Panc1 (cell line): ENCODE measurements at regions not wholly inside any gene's neighbourhood (a gene's known extent, or its start where the extent isn't known, plus 50 kb on each side); places are given as distances from the start of the nearest gene placed in this dataset.

Experiments
- ATAC-seq: fragments of 200-7000 bp; cut with Tn5 transposase; 2 replicates; pipeline ENCODE4 v1.9.1; 2020; ENCODE audit warnings: mild to moderate bottlenecking, moderate library complexity
- BruUV-seq: library from RNA; stranded (reverse); fragments of 400-500 nt; replicated peaks from 2 replicates; lab custom pipeline; 2021; lab: Mats Ljungman, UMichigan
- CTCF ChIA-PET: fragments of 300-600 bp; sonication (Branson Sonifier 250); formaldehyde crosslinking; loops from one replicate; lab custom pipeline; 2022; ENCODE audit warnings: antibody characterized with exemption; lab: Charles Lee
- POLR2A ChIA-PET: fragments of 300-600 bp; sonication (Branson Sonifier 250); formaldehyde crosslinking; loops from one replicate; lab custom pipeline; 2022; ENCODE audit warnings: antibody characterized with exemption; lab: Charles Lee
- DNase-seq: peaks from one replicate; pipeline ENCODE4 v3.0.0-alpha.2; 2010; ENCODE audit warnings: low read depth, low spot score
- H3K27ac ChIP-seq: 2 replicates; pipeline ENCODE4 v1.5.1; 2011; ENCODE audit warnings: mild to moderate bottlenecking, low read length, inconsistent platforms
- H3K27me3 ChIP-seq: fragments of 200-500 bp; sonication (Bioruptor generic); 2 replicates; pipeline ENCODE4 v1.6.0; 2014; ENCODE audit warnings: low read length, inconsistent platforms; ENCODE audit not compliant: control insufficient read depth, insufficient read depth
- H3K36me3 ChIP-seq: fragments of 200-500 bp; sonication (Bioruptor generic); 2 replicates; pipeline ENCODE4 v1.5.1; 2014; ENCODE audit warnings: inconsistent platforms, mild to moderate bottlenecking, low read length, moderate library complexity; ENCODE audit not compliant: control insufficient read depth, insufficient read depth
- H3K4me1 ChIP-seq: 2 replicates; pipeline ENCODE4 v1.5.1; 2011; ENCODE audit warnings: inconsistent platforms, mild to moderate bottlenecking, low read length, moderate library complexity; ENCODE audit not compliant: control insufficient read depth, insufficient read depth
- H3K4me3 ChIP-seq, 2 experiments: 2 replicates each; pipeline ENCODE4 v1.5.1; 2011 to 2012; ENCODE audit warnings: low read depth in 2 of 2, low read length in 2 of 2, mild to moderate bottlenecking in 2 of 2, inconsistent platforms in 1 of 2, moderate library complexity in 1 of 2
- H3K9me3 ChIP-seq: fragments of 200-500 bp; sonication (Bioruptor generic); 2 replicates; pipeline ENCODE4 v1.5.1; 2014; ENCODE audit warnings: low read depth, mild to moderate bottlenecking, inconsistent platforms, low read length, moderate library complexity; ENCODE audit not compliant: control insufficient read depth, insufficient read depth
- CTCF ChIP-seq: fragments of 450-650 bp; IDR thresholded peaks from 2 replicates; pipeline ENCODE4 v1.5.1; 2017; ENCODE audit warnings: mild to moderate bottlenecking
- POLR2AphosphoS5 ChIP-seq: IDR thresholded peaks from 2 replicates; pipeline ENCODE4 v1.6.1; 2012; ENCODE audit warnings: mild to moderate bottlenecking, low read depth, low read length, moderate library complexity
- REST ChIP-seq, 2 experiments: IDR thresholded peaks; 2 replicates each; pipeline ENCODE4 v1.6.1; 2011 to 2012; ENCODE audit warnings: low read depth in 2 of 2, control low read depth in 1 of 2, low read length in 1 of 2, mild to moderate bottlenecking in 1 of 2, moderate library complexity in 1 of 2; ENCODE audit not compliant: insufficient read depth in 1 of 2
- SIN3A ChIP-seq: IDR thresholded peaks from 2 replicates; pipeline ENCODE4 v1.6.1; 2012; ENCODE audit warnings: low read depth, mild to moderate bottlenecking, low read length, moderate library complexity, borderline replicate concordance; ENCODE audit not compliant: insufficient read depth
- TCF7L2 ChIP-seq: IDR thresholded peaks from 2 replicates; pipeline ENCODE4 v1.6.1; 2011; ENCODE audit warnings: mild to moderate bottlenecking, low read depth, low read length, inconsistent platforms
- in situ Hi-C: cut with HindIII; loops from 2 replicates; pipeline ENCODE4 v1.10.0; 2016; ENCODE audit warnings: low sequenced_read_pairs, low pct_unique_long_range_greater_than_20kb
- intact Hi-C: fragments of 100-400 bp; cut with micrococcal nuclease; formaldehyde crosslinking; loops from one replicate; pipeline ENCODE4 v1.10.0; 2022; ENCODE audit not compliant: unreplicated experiment

GRCh38 chr18:73136134-73136533, 268.3 kb upstream of the NETO1 start:
- H3K4me3 ChIP-seq = no peak overlapping the region
- ChIA-PET POLR2A (no interaction called here), CTCF (no interaction called here)
- H3K27ac ChIP-seq = no peak overlapping the region
- H3K27me3 ChIP-seq = no peaks in the 10 kb centered on the region
- H3K4me1 ChIP-seq = no peaks in the 10 kb centered on the region
- in situ Hi-C loops = no loop called here
- no peak for ATAC-seq
- no peaks in the 10 kb centered on the region for H3K9me3 ChIP-seq
- no peak for DNase-seq
- TF ChIP-seq TCF7L2 (no peak), POLR2AphosphoS5 (no peak), SIN3A (no peak), CTCF (no peak; the same call in 1 of the 2 replicates), REST (IDR thresholded peaks at IDR 0.05; ENCODE audit: insufficient read depth in 1 of 2, low read depth in 2 of 2, low read length in 1 of 2) (no peak)
- H3K36me3 ChIP-seq = no peaks in the 10 kb centered on the region
- intact Hi-C loops = loop anchor here (2.0 kb wide), 1 partner anchor 373 kb away; no protein-coding TSS in a partner anchor
- BruUV-seq = no TSS peak

- no TSS peak for BruUV-seq
- ATAC-seq (no peak), DNase-seq (no peak)
- Histone ChIP-seq H3K36me3 (no peaks in the 10 kb centered on the region), H3K4me1 (no peaks in the 10 kb centered on the region), H3K9me3 (no peaks in the 10 kb centered on the region), H3K4me3 (no peak overlapping the region), H3K27me3 (no peaks in the 10 kb centered on the region), H3K27ac (no peak overlapping the region)
- no peak for TF ChIP-seq TCF7L2
- TF ChIP-seq REST (IDR thresholded peaks at IDR 0.05; ENCODE audit: insufficient read depth in 1 of 2, low read depth in 2 of 2, low read length in 1 of 2) = no peak
- ChIA-PET POLR2A (no interaction called here), CTCF (no interaction called here)
- in situ Hi-C loops = no loop called here
- intact Hi-C loops = no loop called here
Observed at GRCh38 chr18:73124175-73124574, 256.4 kb upstream of the NETO1 start.
